Fibroblast of the aortic adventitia (primary cell): ENCODE measurements at regions not wholly inside any gene's neighbourhood (a gene's known extent, or its start where the extent isn't known, plus 50 kb on each side); places are given as distances from the start of the nearest gene placed in this dataset.
"Not testable (repeated sequence)": the region's sequence is repeated elsewhere in the genome, so short reads cannot be mapped to it uniquely, and the experiment has no call there.

Experiments
- DNase-seq: peaks from one replicate; pipeline ENCODE4 v3.0.0-alpha.2; 2010; ENCODE audit warnings: low read depth
- H3K4me3 ChIP-seq: 2 replicates; pipeline ENCODE4 v1.5.1; 2011; ENCODE audit warnings: low read depth, mild to moderate bottlenecking, control low read depth, low read length, moderate library complexity
- CTCF ChIP-seq: IDR thresholded peaks from 2 replicates; pipeline ENCODE4 v1.5.1; 2011; ENCODE audit warnings: mild to moderate bottlenecking, low read length, control low read depth, inconsistent platforms; ENCODE audit not compliant: insufficient read depth

GRCh38 chr6:3672339-3672738 lies 79.2 kb downstream of the PXDC1 start:
- not testable (repeated sequence) for H3K4me3 ChIP-seq, DNase-seq

GRCh38 chr6:3671382-3671781 lies 80.1 kb downstream of the PXDC1 start:
- no peak overlapping the region for H3K4me3 ChIP-seq
- TF ChIP-seq CTCF: no peak
- no peak for DNase-seq

GRCh38 chr6:3670356-3670755 lies 81.2 kb downstream of the PXDC1 start:
- no peak overlapping the region for H3K4me3 ChIP-seq
- DNase-seq: no peak
- TF ChIP-seq CTCF: no peak

- H3K4me3 ChIP-seq: no peak overlapping the region
- TF ChIP-seq CTCF: no peak
- no peak for DNase-seq
Measured at GRCh38 chr6:3669916-3670315, 81.6 kb downstream of the PXDC1 start.

- TF ChIP-seq CTCF: no peak
- H3K4me3 ChIP-seq: no peak overlapping the region
- DNase-seq: no peak
Measured at GRCh38 chr6:3665608-3666007, 85.9 kb downstream of the PXDC1 start.

- no peak overlapping the region for H3K4me3 ChIP-seq
- no peak for DNase-seq
- no peak for TF ChIP-seq CTCF
Measured at GRCh38 chr6:3664625-3665041, 86.9 kb downstream of the PXDC1 start.

GRCh38 chr6:3663811-3664210 lies 87.7 kb downstream of the PXDC1 start:
- H3K4me3 ChIP-seq: no peak overlapping the region
- no peak for TF ChIP-seq CTCF

More at GRCh38 chr6:3663811-3664210, 87.7 kb downstream of the PXDC1 start:
- DNase-seq: no peak
